HEK293 (cell line): ENCODE measurements at regions not wholly inside any gene's neighbourhood (a gene's known extent, or its start where the extent isn't known, plus 50 kb on each side); places are given as distances from the start of the nearest gene placed in this dataset.

Experiments
- CTCF ChIP-seq: fragments of 450-650 bp; formaldehyde crosslinking; IDR thresholded peaks from 2 replicates; pipeline ENCODE4 v1.5.1; 2016; ENCODE audit warnings: missing biosample characterization, missing genetic modification characterization
- PBX3 ChIP-seq: sonication (generic); formaldehyde crosslinking; IDR thresholded peaks from 2 replicates; pipeline ENCODE4 v1.8.1; 2022; ENCODE audit warnings: mild to moderate bottlenecking, moderate library complexity, missing genetic modification reagents
- SETDB1 ChIP-seq: IDR thresholded peaks from one replicate; pipeline ENCODE4 v1.6.1; 2017; ENCODE audit warnings: mild to moderate bottlenecking, low read length, moderate library complexity, mixed read lengths; ENCODE audit not compliant: insufficient read length
- YY1 ChIP-seq: fragments of 450-650 bp; formaldehyde crosslinking; IDR thresholded peaks from 2 replicates; pipeline ENCODE4 v1.5.1; 2018; ENCODE audit warnings: missing biosample characterization, missing genetic modification characterization
- ZBTB1 ChIP-seq: fragments of 450-650 bp; formaldehyde crosslinking; IDR thresholded peaks from 2 replicates; pipeline ENCODE4 v1.5.1; 2016; ENCODE audit warnings: missing biosample characterization, missing genetic modification characterization
- ZNF274 ChIP-seq, 2 experiments: fragments of 200-500 bp in 1 of 2; fragments of 450-650 bp in 1 of 2; sonication (Bioruptor generic) in 1 of 2; formaldehyde crosslinking in 1 of 2; IDR thresholded peaks; 2 replicates each; pipeline versions ENCODE4 v1.5.1 to v1.6.1; 2014 to 2016; ENCODE audit warnings: borderline replicate concordance in 1 of 2, inconsistent platforms in 1 of 2, low read length in 1 of 2, missing biosample characterization in 1 of 2, missing genetic modification characterization in 1 of 2
- ZNF335 ChIP-seq: fragments of 450-650 bp; formaldehyde crosslinking; conservative IDR thresholded peaks from 2 replicates; pipeline ENCODE4 v1.5.1; 2016; ENCODE audit warnings: missing biosample characterization, missing genetic modification characterization
- ZNF513 ChIP-seq: fragments of 450-650 bp; IDR thresholded peaks from 2 replicates; pipeline ENCODE4 v1.5.1; 2018; ENCODE audit warnings: missing biosample characterization, missing genetic modification characterization
- ZNF747 ChIP-seq: fragments of 450-650 bp; formaldehyde crosslinking; IDR thresholded peaks from 2 replicates; pipeline ENCODE4 v1.5.1; 2016; ENCODE audit warnings: missing biosample characterization, missing genetic modification characterization
- ZNF837 ChIP-seq: fragments of 450-650 bp; formaldehyde crosslinking; IDR thresholded peaks from 2 replicates; pipeline ENCODE4 v1.5.1; 2016; ENCODE audit warnings: missing biosample characterization, missing genetic modification characterization
- TF ChIP-seq, protein P1 (sequence below): fragments of 450-650 bp; formaldehyde crosslinking; IDR thresholded peaks from 2 replicates; pipeline ENCODE4 v1.5.1; 2017; ENCODE audit warnings: missing biosample characterization, missing genetic modification characterization
- TF ChIP-seq, protein P2 (sequence below): fragments of 450-650 bp; formaldehyde crosslinking; IDR thresholded peaks from 2 replicates; pipeline ENCODE4 v1.5.1; 2016; ENCODE audit warnings: missing biosample characterization, missing genetic modification characterization
- TF ChIP-seq, protein P3 (sequence below): fragments of 450-650 bp; formaldehyde crosslinking; IDR thresholded peaks from 2 replicates; pipeline ENCODE4 v1.5.1; 2016; ENCODE audit warnings: missing biosample characterization, missing genetic modification characterization

- no peak for TF ChIP-seq CTCF (tag by site-specific recombination)
- TF ChIP-seq, protein P1, sequence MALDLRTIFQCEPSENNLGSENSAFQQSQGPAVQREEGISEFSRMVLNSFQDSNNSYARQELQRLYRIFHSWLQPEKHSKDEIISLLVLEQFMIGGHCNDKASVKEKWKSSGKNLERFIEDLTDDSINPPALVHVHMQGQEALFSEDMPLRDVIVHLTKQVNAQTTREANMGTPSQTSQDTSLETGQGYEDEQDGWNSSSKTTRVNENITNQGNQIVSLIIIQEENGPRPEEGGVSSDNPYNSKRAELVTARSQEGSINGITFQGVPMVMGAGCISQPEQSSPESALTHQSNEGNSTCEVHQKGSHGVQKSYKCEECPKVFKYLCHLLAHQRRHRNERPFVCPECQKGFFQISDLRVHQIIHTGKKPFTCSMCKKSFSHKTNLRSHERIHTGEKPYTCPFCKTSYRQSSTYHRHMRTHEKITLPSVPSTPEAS (tag by site-specific recombination) = no peak
- TF ChIP-seq PBX3 (CRISPR knock-in tag) = no peak
- no peak for TF ChIP-seq SETDB1
- TF ChIP-seq ZNF837 (tag by site-specific recombination) = no peak
- no peak for TF ChIP-seq ZNF274 (IDR thresholded peaks at IDR 0.05; ENCODE audit: low read length)
- TF ChIP-seq ZNF274 (tag by site-specific recombination; IDR thresholded peaks at IDR 0.05; ENCODE audit: borderline replicate concordance) = no peak
- TF ChIP-seq ZNF335 = no peak
- TF ChIP-seq YY1 (tag by site-specific recombination) = no peak
- TF ChIP-seq, protein P2, sequence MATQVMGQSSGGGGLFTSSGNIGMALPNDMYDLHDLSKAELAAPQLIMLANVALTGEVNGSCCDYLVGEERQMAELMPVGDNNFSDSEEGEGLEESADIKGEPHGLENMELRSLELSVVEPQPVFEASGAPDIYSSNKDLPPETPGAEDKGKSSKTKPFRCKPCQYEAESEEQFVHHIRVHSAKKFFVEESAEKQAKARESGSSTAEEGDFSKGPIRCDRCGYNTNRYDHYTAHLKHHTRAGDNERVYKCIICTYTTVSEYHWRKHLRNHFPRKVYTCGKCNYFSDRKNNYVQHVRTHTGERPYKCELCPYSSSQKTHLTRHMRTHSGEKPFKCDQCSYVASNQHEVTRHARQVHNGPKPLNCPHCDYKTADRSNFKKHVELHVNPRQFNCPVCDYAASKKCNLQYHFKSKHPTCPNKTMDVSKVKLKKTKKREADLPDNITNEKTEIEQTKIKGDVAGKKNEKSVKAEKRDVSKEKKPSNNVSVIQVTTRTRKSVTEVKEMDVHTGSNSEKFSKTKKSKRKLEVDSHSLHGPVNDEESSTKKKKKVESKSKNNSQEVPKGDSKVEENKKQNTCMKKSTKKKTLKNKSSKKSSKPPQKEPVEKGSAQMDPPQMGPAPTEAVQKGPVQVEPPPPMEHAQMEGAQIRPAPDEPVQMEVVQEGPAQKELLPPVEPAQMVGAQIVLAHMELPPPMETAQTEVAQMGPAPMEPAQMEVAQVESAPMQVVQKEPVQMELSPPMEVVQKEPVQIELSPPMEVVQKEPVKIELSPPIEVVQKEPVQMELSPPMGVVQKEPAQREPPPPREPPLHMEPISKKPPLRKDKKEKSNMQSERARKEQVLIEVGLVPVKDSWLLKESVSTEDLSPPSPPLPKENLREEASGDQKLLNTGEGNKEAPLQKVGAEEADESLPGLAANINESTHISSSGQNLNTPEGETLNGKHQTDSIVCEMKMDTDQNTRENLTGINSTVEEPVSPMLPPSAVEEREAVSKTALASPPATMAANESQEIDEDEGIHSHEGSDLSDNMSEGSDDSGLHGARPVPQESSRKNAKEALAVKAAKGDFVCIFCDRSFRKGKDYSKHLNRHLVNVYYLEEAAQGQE = no peak
- TF ChIP-seq ZBTB1 = no peak
- TF ChIP-seq ZNF513 = no peak
- no peak for TF ChIP-seq ZNF747
- TF ChIP-seq, protein P3, sequence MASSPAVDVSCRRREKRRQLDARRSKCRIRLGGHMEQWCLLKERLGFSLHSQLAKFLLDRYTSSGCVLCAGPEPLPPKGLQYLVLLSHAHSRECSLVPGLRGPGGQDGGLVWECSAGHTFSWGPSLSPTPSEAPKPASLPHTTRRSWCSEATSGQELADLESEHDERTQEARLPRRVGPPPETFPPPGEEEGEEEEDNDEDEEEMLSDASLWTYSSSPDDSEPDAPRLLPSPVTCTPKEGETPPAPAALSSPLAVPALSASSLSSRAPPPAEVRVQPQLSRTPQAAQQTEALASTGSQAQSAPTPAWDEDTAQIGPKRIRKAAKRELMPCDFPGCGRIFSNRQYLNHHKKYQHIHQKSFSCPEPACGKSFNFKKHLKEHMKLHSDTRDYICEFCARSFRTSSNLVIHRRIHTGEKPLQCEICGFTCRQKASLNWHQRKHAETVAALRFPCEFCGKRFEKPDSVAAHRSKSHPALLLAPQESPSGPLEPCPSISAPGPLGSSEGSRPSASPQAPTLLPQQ (tag by site-specific recombination) = no peak
Observed at GRCh38 chr18:25510096-25510495, 158.1 kb upstream of the ZNF521 start.
